Pons (tissue), 1 donor: ENCODE measurements at regions not wholly inside any gene's neighbourhood (a gene's known extent, or its start where the extent isn't known, plus 50 kb on each side); places are given as distances from the start of the nearest gene placed in this dataset.
"Not testable (repeated sequence)": the region's sequence is repeated elsewhere in the genome, so short reads cannot be mapped to it uniquely, and the experiment has no call there.

ENCODE experiments used
- DNase-seq: peaks from one replicate; pipeline ENCODE4 v3.0.0-alpha.2; 2016; ENCODE audit warnings: low spot score

DNA sequence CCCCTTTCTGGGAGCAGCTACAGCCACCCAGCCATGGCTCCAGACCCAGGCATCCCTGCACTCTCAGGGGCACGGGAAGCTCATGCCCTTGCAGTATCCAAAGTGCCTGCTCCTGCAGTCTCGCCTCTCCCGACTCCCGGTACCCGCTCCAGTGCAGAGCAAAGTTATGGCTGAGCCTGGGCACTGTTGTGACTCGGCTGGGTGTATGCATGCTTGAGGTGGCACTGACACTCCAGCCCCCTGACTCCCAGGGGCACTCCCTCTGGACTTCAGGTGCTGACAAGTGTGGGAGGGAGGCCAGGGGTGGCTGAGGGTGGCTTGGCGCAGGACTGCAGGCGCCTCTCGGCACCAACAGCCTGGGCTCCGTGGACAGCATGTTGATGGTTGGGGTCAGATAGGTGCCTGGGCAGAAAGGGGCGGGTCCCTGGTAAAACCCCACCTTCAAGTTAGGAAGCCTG is 580.1 kb upstream of the ADGRL2 start:
- DNase-seq: no peak

DNA sequence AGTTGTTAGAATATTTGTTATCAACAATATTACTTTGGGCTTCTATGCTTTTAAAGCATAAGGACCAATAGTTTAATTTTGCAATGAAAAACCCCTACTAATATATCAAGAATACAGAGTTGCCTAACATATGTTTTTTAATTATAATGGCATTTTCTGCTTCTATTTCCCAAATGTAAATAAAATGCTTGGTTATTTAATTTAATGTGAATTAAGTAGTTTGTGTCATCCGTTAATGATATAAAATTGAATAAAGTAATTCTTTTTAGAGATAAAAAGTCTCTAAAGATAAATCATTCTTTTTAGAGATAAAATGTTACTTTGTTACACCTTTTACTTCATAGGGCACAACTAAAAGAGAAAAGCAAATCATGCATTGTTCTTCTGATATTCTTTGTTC is 583.7 kb upstream of the ADGRL2 start:
- no peak for DNase-seq

- no peak for DNase-seq
Measured at GRCh38 chr1:81213279-81213678, 587.5 kb upstream of the ADGRL2 start.

DNA sequence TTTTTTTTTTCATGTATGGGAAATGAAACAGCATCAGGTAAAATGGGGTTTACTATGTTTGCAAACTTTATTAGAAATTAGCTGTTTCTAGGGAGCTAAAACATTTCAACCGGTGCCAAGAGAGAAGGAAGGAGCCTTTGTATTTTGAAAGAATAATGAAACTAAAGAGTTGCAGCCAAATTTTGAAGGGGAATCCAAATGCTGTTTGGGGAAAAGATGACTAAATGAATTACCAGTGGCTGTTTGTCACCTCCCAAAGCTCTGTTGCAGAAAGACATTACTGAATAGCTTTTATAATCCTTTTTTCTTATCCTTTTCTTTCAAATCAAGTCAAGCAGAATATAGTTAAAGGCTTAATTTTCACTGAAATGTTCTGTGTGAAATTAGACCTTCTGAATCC is 591.3 kb upstream of the ADGRL2 start:
- DNase-seq: peak; percentile 20

DNA sequence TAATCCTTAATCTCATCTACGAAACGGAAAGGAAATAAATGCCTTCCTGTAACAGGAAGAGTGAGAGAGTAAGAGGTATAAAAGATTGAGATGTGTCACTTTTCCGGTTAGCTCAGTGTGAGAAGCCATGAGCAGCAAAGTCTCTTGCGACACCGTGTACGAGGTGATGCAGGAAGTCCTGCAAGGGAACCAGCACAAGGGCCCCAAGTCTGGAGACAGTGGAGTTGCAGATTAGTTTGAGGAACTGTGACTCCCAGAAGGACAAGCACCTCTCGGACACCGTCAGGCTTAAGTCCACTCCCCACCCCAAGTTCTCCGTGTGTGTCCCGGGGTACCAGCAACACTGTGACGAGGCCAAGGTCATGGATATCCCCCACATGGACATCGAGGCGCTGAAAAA is 592.3 kb upstream of the ADGRL2 start:
- no peak for DNase-seq

- DNase-seq: no peak
Measured at GRCh38 chr1:81205956-81206355, 594.8 kb upstream of the ADGRL2 start.

DNA sequence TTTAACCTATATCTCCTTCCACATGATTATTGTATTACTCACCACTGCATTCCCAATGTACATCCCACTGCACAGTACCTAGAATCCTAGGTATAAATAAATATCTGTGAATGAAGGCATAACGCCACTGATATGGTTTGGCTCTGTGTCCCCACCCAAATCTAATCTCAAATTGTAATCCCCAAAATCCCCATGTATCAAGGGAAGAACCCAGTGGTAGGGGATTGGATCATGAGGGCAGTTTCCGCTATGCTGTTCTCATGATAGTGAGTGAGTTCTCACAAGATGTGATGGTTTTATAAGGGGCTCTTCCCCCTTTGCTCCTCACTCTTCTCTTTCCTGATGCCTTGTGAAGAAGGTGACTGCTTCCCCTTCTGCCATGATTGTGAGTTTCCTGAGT is 599.0 kb upstream of the ADGRL2 start:
- no peak for DNase-seq

DNA sequence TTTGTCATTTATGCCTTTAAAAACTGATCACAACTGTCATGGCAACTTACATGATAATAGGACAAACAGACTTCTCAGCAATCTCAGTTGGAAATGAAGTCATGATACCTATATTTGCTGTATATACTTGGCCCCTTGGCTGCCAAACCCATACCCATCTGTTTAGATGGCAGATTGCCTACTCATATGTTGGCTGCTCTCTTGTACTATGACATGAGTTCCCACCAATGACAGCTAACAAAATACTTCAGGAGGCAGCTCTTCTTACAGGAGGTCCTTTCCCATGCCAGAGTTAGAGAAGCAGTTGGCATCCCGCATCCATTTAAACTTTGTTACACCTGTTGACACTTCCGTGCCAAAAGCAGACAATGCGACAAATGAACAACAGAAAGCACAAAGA is 603.1 kb upstream of the ADGRL2 start:
- no peak for DNase-seq

GRCh38 chr1:81192647-81193642 is 607.8 kb upstream of the ADGRL2 start:
- no peak for DNase-seq

GRCh38 chr1:81190003-81190402 is 610.7 kb upstream of the ADGRL2 start:
- no peak for DNase-seq

- DNase-seq: no peak
Measured at GRCh38 chr1:81187635-81188034, 613.1 kb upstream of the ADGRL2 start.

DNA sequence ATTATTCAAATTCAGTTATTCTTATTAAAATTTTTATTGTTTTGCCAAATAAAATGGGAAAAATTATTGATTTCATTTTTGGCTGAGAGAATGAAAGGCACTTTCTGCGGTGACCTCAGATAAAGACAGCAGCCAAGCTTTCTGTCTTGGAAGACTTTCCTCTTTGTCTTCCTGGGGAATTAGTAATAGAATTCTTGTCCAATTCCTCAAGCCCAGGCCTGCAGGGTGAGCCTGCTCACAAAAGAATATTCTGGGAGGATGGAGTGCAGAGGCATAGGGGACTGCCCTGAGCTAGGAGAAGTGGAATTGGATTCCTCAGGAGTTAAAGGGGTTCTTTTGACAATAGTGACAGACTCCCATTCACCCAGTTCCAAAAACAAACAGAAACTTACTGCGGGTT is 614.5 kb upstream of the ADGRL2 start:
- DNase-seq: no peak

GRCh38 chr1:81183553-81183952 is 617.2 kb upstream of the ADGRL2 start:
- DNase-seq: no peak

- DNase-seq: no peak
Measured at GRCh38 chr1:81183051-81183450, 617.7 kb upstream of the ADGRL2 start.

GRCh38 chr1:81179242-81179641 is 621.5 kb upstream of the ADGRL2 start:
- no peak for DNase-seq

DNA sequence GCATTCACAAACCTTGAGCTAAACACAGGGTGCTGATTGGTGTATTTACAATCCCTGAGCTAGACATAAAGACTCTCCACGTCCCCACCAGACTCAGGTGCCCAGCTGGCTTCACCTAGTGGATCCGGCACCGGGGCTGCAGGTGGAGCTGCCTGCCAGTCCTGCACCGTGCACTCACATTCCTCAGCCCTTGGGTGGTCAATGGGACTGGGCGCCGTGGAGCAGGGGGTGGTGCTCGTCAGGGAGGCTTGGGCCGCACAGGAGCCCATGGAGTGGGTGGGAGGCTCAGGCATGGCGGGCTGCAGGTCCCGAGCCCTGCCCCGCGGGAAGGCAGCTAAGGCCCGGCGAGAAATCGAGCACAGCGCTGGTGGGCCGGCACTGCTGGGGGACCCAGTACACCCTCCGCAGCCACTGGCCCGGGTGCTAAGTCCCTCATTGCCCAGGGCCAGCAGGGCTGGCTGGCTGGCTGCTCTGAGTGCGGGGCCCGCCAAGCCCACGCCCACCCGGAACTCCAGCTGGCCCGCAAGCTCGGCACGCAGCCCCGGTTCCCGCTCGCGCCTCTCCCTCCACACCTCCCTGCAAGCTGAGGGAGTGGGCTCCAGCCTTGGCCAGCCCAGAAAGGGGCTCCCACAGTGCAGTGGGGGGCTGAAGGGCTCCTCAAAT is 622.2 kb upstream of the ADGRL2 start:
- not testable (repeated sequence) for DNase-seq

DNA sequence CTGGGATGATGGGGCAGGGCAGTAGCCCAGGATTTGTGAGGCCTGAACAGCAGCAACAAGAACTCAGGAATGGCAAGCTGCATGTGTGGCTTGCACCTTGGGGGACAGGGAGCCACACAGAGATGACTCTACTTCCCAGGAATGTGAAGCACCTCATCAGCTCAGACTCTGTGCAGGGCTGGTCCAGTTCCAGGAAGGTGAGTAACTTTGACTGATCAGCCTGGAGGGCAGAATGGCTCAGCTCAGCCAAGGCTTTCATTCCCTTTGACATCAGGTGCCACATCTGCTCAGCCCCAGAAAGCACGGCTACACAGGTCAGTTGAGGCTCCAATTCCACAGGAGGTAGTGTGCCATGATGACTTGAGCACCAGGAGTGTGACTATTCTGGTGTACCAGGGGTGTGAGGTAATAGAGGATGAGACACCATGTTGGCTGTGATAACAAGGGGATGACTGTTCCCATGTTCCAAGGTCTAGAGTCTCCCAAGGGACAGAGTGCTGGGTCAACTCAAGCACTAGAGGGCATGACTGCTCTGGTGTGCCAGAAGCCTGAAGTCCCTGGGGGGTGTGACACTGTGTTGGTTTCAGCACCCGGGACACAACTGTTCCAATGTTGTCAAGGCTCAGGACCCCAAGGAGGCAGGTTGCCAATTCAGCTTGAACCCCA is 625.8 kb upstream of the ADGRL2 start:
- no peak for DNase-seq

DNA sequence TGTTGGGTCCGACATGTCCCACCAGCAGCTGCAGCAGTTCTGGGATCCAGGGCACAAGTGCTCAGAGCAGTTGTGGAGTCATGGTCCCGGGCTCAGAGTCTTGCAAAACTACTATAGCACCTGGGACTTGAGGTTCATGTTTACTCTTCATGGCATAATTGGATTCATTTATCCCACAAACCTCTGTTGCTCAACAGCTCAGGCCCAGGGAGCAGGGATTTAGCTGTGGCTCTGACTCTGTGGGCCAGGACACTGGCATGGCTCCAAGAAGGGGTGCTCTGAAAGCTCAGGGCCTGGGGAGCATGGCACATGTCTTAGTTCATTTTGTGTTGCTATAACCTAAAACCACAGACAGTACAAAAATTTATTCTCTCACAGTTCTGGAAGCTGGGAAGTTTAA is 626.7 kb upstream of the ADGRL2 start:
- no peak for DNase-seq

DNA sequence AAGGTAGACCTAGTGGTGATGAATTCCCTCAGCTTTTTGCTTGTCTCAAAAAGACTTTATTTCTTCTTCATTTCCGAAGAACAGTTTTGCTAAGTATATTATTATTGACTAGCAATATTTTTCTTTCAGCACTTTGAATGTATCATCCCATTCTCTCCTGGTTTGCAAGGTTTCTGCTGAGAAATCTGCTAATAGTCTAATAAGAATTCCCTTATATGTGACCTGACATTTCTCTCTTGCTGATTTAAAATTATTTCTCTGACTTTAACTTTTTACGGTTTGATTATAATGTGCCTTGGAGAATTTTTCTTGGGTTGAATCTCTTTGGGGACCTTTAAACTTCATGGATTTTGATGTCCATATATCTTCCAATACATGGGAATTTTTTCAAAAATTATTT is 628.3 kb upstream of the ADGRL2 start:
- DNase-seq: no peak

- no peak for DNase-seq
Measured at GRCh38 chr1:81170721-81171120, 630.0 kb upstream of the ADGRL2 start.

GRCh38 chr1:81165963-81166362 is 634.8 kb upstream of the ADGRL2 start:
- DNase-seq: no peak

GRCh38 chr1:81160696-81161095 is 640.0 kb upstream of the ADGRL2 start:
- no peak for DNase-seq

GRCh38 chr1:81158592-81158991 is 642.1 kb upstream of the ADGRL2 start:
- no peak for DNase-seq
